Esophagus muscularis mucosa (tissue), 4 donors: ENCODE measurements at regions not wholly inside any gene's neighbourhood (a gene's known extent, or its start where the extent isn't known, plus 50 kb on each side); places are given as distances from the start of the nearest gene placed in this dataset.
A peak's percentile ranks its signal among the peaks of the same experiment; 100 is the strongest.

Experiments used
- DNase-seq: peaks from one replicate; pipeline ENCODE4 v3.0.0-alpha.2; 2017; ENCODE audit errors: extremely low spot score
- H3K27ac ChIP-seq, 4 donors: fragments of 200-600 bp; sonication (generic); replicated peaks in 1 of 4; 1 replicate in 3 of 4; 2 replicates in 1 of 4; pipeline ENCODE4 v1.5.1; 2016 to 2019; ENCODE audit warnings: mild to moderate bottlenecking in 1 of 4
- H3K27me3 ChIP-seq, 4 donors: fragments of 200-600 bp; sonication (generic); one replicate each; pipeline versions ENCODE4 v1.5.1 to v1.6.0; 2016 to 2019
- H3K36me3 ChIP-seq, 4 donors: fragments of 200-600 bp; sonication (generic); one replicate each; pipeline ENCODE4 v1.5.1; 2016 to 2019
- H3K4me1 ChIP-seq, 4 donors: fragments of 200-600 bp; sonication (generic); one replicate each; pipeline ENCODE4 v1.5.1; 2016 to 2019
- H3K4me3 ChIP-seq, 4 donors: fragments of 200-600 bp; sonication (generic); 1 replicate in 2 of 4; 2 replicates in 2 of 4; pipeline ENCODE4 v1.5.1; 2016 to 2019; ENCODE audit warnings: mild to moderate bottlenecking in 4 of 4, moderate library complexity in 1 of 4
- H3K9me3 ChIP-seq, 4 donors: fragments of 200-600 bp; sonication (generic); 1 replicate in 3 of 4; 2 replicates in 1 of 4; pipeline ENCODE4 v1.5.1; 2016 to 2019
- CTCF ChIP-seq, 3 experiments: fragments of 200-600 bp in 2 of 3; fragments of 450-650 bp in 1 of 3; sonication (generic) in 2 of 3; IDR thresholded peaks; one replicate each; pipeline ENCODE4 v1.5.1; 2017 to 2019; ENCODE audit warnings: antibody characterized with exemption in 3 of 3, mild to moderate bottlenecking in 2 of 3, moderate library complexity in 1 of 3
- EP300 ChIP-seq: sonication (generic); formaldehyde crosslinking; IDR thresholded peaks from one replicate; pipeline ENCODE4 v1.6.1; 2017; ENCODE audit warnings: antibody characterized with exemption
- POLR2A ChIP-seq: fragments of 450-650 bp; IDR thresholded peaks from one replicate; pipeline ENCODE4 v1.6.1; 2017; ENCODE audit warnings: antibody characterized with exemption, moderate library complexity, mild to moderate bottlenecking, low read depth
- POLR2AphosphoS5 ChIP-seq, 2 donors: sonication (generic); formaldehyde crosslinking; IDR thresholded peaks; one replicate each; pipeline ENCODE4 v1.6.1; 2017; ENCODE audit warnings: antibody characterized with exemption in 2 of 2
- WGBS: methylation state at CpG from one replicate; pipeline ENCODE4 v1.1.5; 2018; 5-methylcytosine and 5-hydroxymethylcytosine counted together
- intact Hi-C: fragments of 100-400 bp; cut with DNase I; formaldehyde crosslinking; loops from one replicate; pipeline ENCODE4 v1.15.1; 2023

GRCh38 chr10:126736727-126737126 is 66.2 kb upstream of the C10orf90 start:
- Histone ChIP-seq H3K27ac (no peak overlapping the region), H3K36me3 (no peaks in the 10 kb centered on the region), H3K4me3 (no peak overlapping the region), H3K27me3 (peaks cover 0 to 5% (median 0%) of the 10 kb centered on the region in 4 donors), H3K4me1 (peaks cover 0 to 6% (median 2%) of the 10 kb centered on the region in 4 donors), H3K9me3 (no peaks in the 10 kb centered on the region)
- DNase-seq, result peak; percentile 57
- WGBS, result 74% methylated on average over 2 of the region's 2 CpGs
- no peak for TF ChIP-seq EP300
- intact Hi-C loops, result no loop called here

- peak; percentile 31 for DNase-seq
- no peaks in the 10 kb centered on the region for H3K36me3 ChIP-seq
- no peaks in the 10 kb centered on the region for H3K9me3 ChIP-seq
- H3K27me3 ChIP-seq, result peaks cover 0 to 8% (median 0%) of the 10 kb centered on the region in 4 donors
- H3K4me1 ChIP-seq, result peaks cover 0 to 6% (median 0%) of the 10 kb centered on the region in 4 donors
- 89% methylated on average over 4 of the region's 4 CpGs for WGBS
- TF ChIP-seq POLR2A (no peak), CTCF (IDR thresholded peaks at IDR 0.05) (no peak), POLR2AphosphoS5 (IDR thresholded peaks at IDR 0.05) (no peak), EP300 (no peak)
- no peak overlapping the region for H3K4me3 ChIP-seq
- intact Hi-C loops, result no loop called here
- no peak overlapping the region for H3K27ac ChIP-seq
Measured at GRCh38 chr10:126738001-126738400, 67.5 kb upstream of the C10orf90 start.

GRCh38 chr10:126744571-126744970 is 74.1 kb upstream of the C10orf90 start:
- intact Hi-C loops, result no loop called here
- 82% methylated on average over 1 of the region's 1 CpG for WGBS
- Histone ChIP-seq H3K27ac (no peak overlapping the region), H3K4me3 (no peak overlapping the region), H3K9me3 (no peaks in the 10 kb centered on the region), H3K36me3 (no peaks in the 10 kb centered on the region), H3K27me3 (peaks cover 0 to 11% (median 0%) of the 10 kb centered on the region in 4 donors), H3K4me1 (no peaks in the 10 kb centered on the region)
- no peak for TF ChIP-seq POLR2A
- TF ChIP-seq EP300, result no peak
- no peak for TF ChIP-seq POLR2AphosphoS5 (IDR thresholded peaks at IDR 0.05)
- no peak for TF ChIP-seq CTCF (IDR thresholded peaks at IDR 0.05)
- DNase-seq, result no peak

GRCh38 chr10:126749015-126749655 is 78.6 kb upstream of the C10orf90 start:
- WGBS, result 10% methylated on average over 5 of the region's 5 CpGs
- Histone ChIP-seq H3K36me3 (no peaks in the 10 kb centered on the region), H3K4me3 (no peak overlapping the region), H3K4me1 (no peaks in the 10 kb centered on the region), H3K27me3 (peaks cover 0 to 3% (median 0%) of the 10 kb centered on the region in 4 donors), H3K27ac (no peak overlapping the region), H3K9me3 (no peaks in the 10 kb centered on the region)
- intact Hi-C loops, result loop anchor here (2.0 kb wide), 1 partner anchor 766 kb away; no protein-coding TSS in a partner anchor
- no peak for TF ChIP-seq POLR2A
- no peak for TF ChIP-seq EP300
- TF ChIP-seq CTCF (IDR thresholded peaks at IDR 0.05), result peak; percentile 42 to 55 (median 50)
- no peak for TF ChIP-seq POLR2AphosphoS5 (IDR thresholded peaks at IDR 0.05)
- DNase-seq, result no peak

GRCh38 chr10:126754966-126755365 is 84.5 kb upstream of the C10orf90 start:
- no peaks in the 10 kb centered on the region for H3K4me1 ChIP-seq
- H3K9me3 ChIP-seq, result peaks cover 0 to 7% (median 0%) of the 10 kb centered on the region in 4 donors
- no peak for DNase-seq
- intact Hi-C loops, result no loop called here
- H3K36me3 ChIP-seq, result no peaks in the 10 kb centered on the region
- TF ChIP-seq EP300, result no peak
- TF ChIP-seq POLR2A, result no peak
- TF ChIP-seq POLR2AphosphoS5 (IDR thresholded peaks at IDR 0.05), result no peak
- no peak for TF ChIP-seq CTCF (IDR thresholded peaks at IDR 0.05)
- H3K27ac ChIP-seq, result no peak overlapping the region
- WGBS, result 88% methylated on average over 5 of the region's 10 CpGs
- no peak overlapping the region for H3K4me3 ChIP-seq
- H3K27me3 ChIP-seq, result peaks cover 0 to 4% (median 0%) of the 10 kb centered on the region in 4 donors
